Esophagus muscularis mucosa (tissue), 4 donors: ENCODE measurements at regions not wholly inside any gene's neighbourhood (a gene's known extent, or its start where the extent isn't known, plus 50 kb on each side); places are given as distances from the start of the nearest gene placed in this dataset.

ENCODE experiments used
- DNase-seq: peaks from one replicate; pipeline ENCODE4 v3.0.0-alpha.2; 2017; ENCODE audit errors: extremely low spot score
- H3K27ac ChIP-seq, 4 donors: fragments of 200-600 bp; sonication (generic); replicated peaks in 1 of 4; 1 replicate in 3 of 4; 2 replicates in 1 of 4; pipeline ENCODE4 v1.5.1; 2016 to 2019; ENCODE audit warnings: mild to moderate bottlenecking in 1 of 4
- H3K27me3 ChIP-seq, 4 donors: fragments of 200-600 bp; sonication (generic); one replicate each; pipeline versions ENCODE4 v1.5.1 to v1.6.0; 2016 to 2019
- H3K36me3 ChIP-seq, 4 donors: fragments of 200-600 bp; sonication (generic); one replicate each; pipeline ENCODE4 v1.5.1; 2016 to 2019
- H3K4me1 ChIP-seq, 4 donors: fragments of 200-600 bp; sonication (generic); one replicate each; pipeline ENCODE4 v1.5.1; 2016 to 2019
- H3K4me3 ChIP-seq, 4 donors: fragments of 200-600 bp; sonication (generic); 1 replicate in 2 of 4; 2 replicates in 2 of 4; pipeline ENCODE4 v1.5.1; 2016 to 2019; ENCODE audit warnings: mild to moderate bottlenecking in 4 of 4, moderate library complexity in 1 of 4
- H3K9me3 ChIP-seq, 4 donors: fragments of 200-600 bp; sonication (generic); 1 replicate in 3 of 4; 2 replicates in 1 of 4; pipeline ENCODE4 v1.5.1; 2016 to 2019
- CTCF ChIP-seq, 3 experiments: fragments of 200-600 bp in 2 of 3; fragments of 450-650 bp in 1 of 3; sonication (generic) in 2 of 3; IDR thresholded peaks; one replicate each; pipeline ENCODE4 v1.5.1; 2017 to 2019; ENCODE audit warnings: antibody characterized with exemption in 3 of 3, mild to moderate bottlenecking in 2 of 3, moderate library complexity in 1 of 3
- EP300 ChIP-seq: sonication (generic); formaldehyde crosslinking; IDR thresholded peaks from one replicate; pipeline ENCODE4 v1.6.1; 2017; ENCODE audit warnings: antibody characterized with exemption
- POLR2A ChIP-seq: fragments of 450-650 bp; IDR thresholded peaks from one replicate; pipeline ENCODE4 v1.6.1; 2017; ENCODE audit warnings: antibody characterized with exemption, moderate library complexity, mild to moderate bottlenecking, low read depth
- POLR2AphosphoS5 ChIP-seq, 2 donors: sonication (generic); formaldehyde crosslinking; IDR thresholded peaks; one replicate each; pipeline ENCODE4 v1.6.1; 2017; ENCODE audit warnings: antibody characterized with exemption in 2 of 2
- WGBS: methylation state at CpG from one replicate; pipeline ENCODE4 v1.1.5; 2018; 5-methylcytosine and 5-hydroxymethylcytosine counted together
- intact Hi-C: fragments of 100-400 bp; cut with DNase I; formaldehyde crosslinking; loops from one replicate; pipeline ENCODE4 v1.15.1; 2023

DNA sequence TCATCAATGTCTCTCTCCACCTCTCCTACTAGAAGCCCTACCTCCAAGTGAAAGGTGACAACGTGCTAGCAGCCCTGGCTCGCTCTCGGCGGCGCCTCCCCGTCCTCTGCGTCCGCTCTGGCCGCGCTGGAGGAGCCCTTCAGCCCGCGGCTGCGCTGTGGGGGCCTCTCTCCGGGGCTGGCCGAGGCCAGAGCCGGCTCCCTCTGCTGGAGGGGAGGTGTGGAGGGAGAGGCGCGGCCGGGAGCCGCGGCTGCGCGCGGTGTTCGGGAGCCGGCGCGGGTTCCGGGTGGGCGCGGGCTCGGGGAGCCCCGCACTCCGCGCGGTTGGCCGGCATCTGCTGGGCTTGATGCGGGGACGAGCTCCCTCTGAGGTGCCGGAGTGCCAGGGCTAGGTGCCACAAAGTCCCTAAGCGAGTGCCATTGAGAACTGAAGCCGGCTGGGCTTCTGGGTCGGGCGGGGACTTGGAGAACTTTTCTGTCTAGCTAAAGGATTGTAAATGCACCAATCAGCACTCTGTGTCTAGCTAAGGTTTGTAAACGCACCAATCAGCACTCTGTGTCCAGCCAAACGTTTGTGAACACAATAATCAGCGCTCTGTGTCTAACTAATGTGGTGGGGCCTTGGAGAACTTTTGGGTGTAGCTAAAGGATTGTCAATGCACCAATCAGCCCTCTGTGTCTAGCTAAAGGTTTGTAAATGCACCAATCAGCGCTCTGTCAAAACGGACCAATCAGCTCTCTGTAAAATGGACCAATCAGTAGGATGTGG, 84.8 kb upstream of the ARRDC4 start:
- intact Hi-C loops: no loop called here
- peaks cover 0 to 14% (median 0%) of the 10 kb centered on the region in 4 donors for H3K4me1 ChIP-seq
- WGBS: 64% methylated on average over 48 of the region's 49 CpGs
- H3K4me3 ChIP-seq: peak overlapping the region; percentile 35 to 49 (median 44)
- no peak for DNase-seq
- peak overlapping the region; percentile 44 to 67 (median 52) for H3K27ac ChIP-seq
- no peaks in the 10 kb centered on the region for H3K36me3 ChIP-seq
- no peak for TF ChIP-seq EP300
- TF ChIP-seq POLR2AphosphoS5 (IDR thresholded peaks at IDR 0.05): peak; percentile 46 to 52
- TF ChIP-seq POLR2A: no peak
- TF ChIP-seq CTCF (IDR thresholded peaks at IDR 0.05): peak; percentile 14 to 49 (median 43)
- H3K27me3 ChIP-seq: no peaks in the 10 kb centered on the region
- H3K9me3 ChIP-seq: no peaks in the 10 kb centered on the region

DNA sequence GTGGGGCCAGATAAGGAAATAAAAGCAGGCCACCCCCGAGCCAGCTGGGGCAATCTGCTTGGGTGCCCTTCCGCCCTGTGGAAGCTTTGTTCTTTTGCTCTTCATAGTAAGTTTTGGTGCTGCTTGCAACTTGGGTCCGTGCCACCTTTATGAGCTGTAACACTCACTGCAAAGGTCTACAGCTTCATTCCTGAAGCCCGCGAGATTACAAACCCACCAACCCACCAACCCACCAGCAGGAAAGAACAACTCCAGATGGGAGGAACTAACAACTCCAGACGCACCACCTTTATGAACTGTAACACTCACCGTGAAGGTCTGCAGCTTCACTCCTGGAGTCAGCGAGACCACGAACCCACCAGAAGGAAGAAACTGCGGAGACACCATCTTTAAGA, 84.2 kb upstream of the ARRDC4 start:
- Histone ChIP-seq H3K4me1 (peaks cover 0 to 11% (median 0%) of the 10 kb centered on the region in 4 donors), H3K27me3 (no peaks in the 10 kb centered on the region), H3K4me3 (no peak overlapping the region), H3K9me3 (no peaks in the 10 kb centered on the region), H3K27ac (no peak overlapping the region), H3K36me3 (no peaks in the 10 kb centered on the region)
- TF ChIP-seq CTCF (IDR thresholded peaks at IDR 0.05) (no peak), POLR2AphosphoS5 (IDR thresholded peaks at IDR 0.05) (no peak), EP300 (no peak)
- DNase-seq: no peak
- 97% methylated on average over 7 of the region's 10 CpGs for WGBS
- intact Hi-C loops: no loop called here

GRCh38 chr15:97881346-97881965, 79.0 kb upstream of the ARRDC4 start:
- intact Hi-C loops: no loop called here
- WGBS: 74% methylated on average over 8 of the region's 8 CpGs
- no peak overlapping the region for H3K4me3 ChIP-seq
- no peak overlapping the region for H3K27ac ChIP-seq
- TF ChIP-seq POLR2A: no peak
- TF ChIP-seq CTCF (IDR thresholded peaks at IDR 0.05): no peak
- no peak for TF ChIP-seq POLR2AphosphoS5 (IDR thresholded peaks at IDR 0.05)
- TF ChIP-seq EP300: no peak
- H3K4me1 ChIP-seq: peaks cover 0 to 5% (median 0%) of the 10 kb centered on the region in 4 donors
- no peaks in the 10 kb centered on the region for H3K9me3 ChIP-seq
- H3K36me3 ChIP-seq: no peaks in the 10 kb centered on the region
- H3K27me3 ChIP-seq: no peaks in the 10 kb centered on the region
- no peak for DNase-seq

- no peak for DNase-seq
- TF ChIP-seq POLR2A (no peak), CTCF (IDR thresholded peaks at IDR 0.05) (no peak), POLR2AphosphoS5 (IDR thresholded peaks at IDR 0.05) (no peak), EP300 (no peak)
These were observed 75.9 kb upstream of the ARRDC4 start for GRCh38 chr15:97884513-97885131.

More at GRCh38 chr15:97884513-97885131, 75.9 kb upstream of the ARRDC4 start:
- Histone ChIP-seq H3K4me3 (no peak overlapping the region), H3K4me1 (peaks cover 0 to 7% (median 2%) of the 10 kb centered on the region in 4 donors), H3K9me3 (no peaks in the 10 kb centered on the region), H3K27ac (no peak overlapping the region), H3K36me3 (no peaks in the 10 kb centered on the region), H3K27me3 (no peaks in the 10 kb centered on the region)
- intact Hi-C loops: no loop called here
- 61% methylated on average over 3 of the region's 3 CpGs for WGBS
